ENCODE measurements at regions not wholly inside any gene's neighbourhood (a gene's known extent, or its start where the extent isn't known, plus 50 kb on each side); places are given as distances from the start of the nearest gene placed in this dataset.

DNA sequence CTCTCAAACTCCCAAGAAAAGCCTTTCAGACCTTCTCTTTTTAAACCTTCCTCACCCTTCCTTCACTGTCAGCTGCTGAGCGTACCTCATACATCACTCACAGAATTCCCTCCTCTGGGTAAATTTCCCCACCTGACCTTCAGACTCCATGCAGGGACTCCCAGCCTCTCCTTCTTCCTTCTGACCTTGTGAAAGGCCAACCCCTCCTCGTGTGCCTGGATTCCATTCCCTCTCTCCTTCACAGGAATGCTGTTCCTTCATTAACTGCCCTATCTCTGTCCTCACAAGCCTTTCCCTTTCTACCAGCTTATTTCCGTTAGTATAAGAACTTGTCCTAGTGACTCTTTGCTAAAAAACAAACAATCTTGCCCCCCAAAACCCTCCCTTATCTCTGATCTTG lies 69.7 kb upstream of the MME start:
- ATAC-seq (ENCODE audit: low read depth) (no peak), DNase-seq (no peak)
- H3K9me3 ChIP-seq (ENCODE audit: control extremely low read depth in 1 of 3, control insufficient read depth in 2 of 3, insufficient read depth in 1 of 3, low read length in 2 of 3) = peaks cover 0 to 1% (median 0%) of the 10 kb centered on the region in 3 donors
- Mint-ChIP-seq H3K9me3 (ENCODE audit: insufficient read depth) (no peaks in the 10 kb centered on the region), H3K27me3 (no peaks in the 10 kb centered on the region), H3K4me3 (no peak overlapping the region), H3K27ac (no peak overlapping the region), H3K4me1 (no peaks in the 10 kb centered on the region)
- no peaks in the 10 kb centered on the region for H3K36me3 ChIP-seq (replicated peaks in 1 of 2; ENCODE audit: control extremely low read depth in 1 of 2, control insufficient read depth in 1 of 2, extremely low read depth in 1 of 2, insufficient read depth in 2 of 2, low read length in 1 of 2)
- TF ChIP-seq, protein P1, sequence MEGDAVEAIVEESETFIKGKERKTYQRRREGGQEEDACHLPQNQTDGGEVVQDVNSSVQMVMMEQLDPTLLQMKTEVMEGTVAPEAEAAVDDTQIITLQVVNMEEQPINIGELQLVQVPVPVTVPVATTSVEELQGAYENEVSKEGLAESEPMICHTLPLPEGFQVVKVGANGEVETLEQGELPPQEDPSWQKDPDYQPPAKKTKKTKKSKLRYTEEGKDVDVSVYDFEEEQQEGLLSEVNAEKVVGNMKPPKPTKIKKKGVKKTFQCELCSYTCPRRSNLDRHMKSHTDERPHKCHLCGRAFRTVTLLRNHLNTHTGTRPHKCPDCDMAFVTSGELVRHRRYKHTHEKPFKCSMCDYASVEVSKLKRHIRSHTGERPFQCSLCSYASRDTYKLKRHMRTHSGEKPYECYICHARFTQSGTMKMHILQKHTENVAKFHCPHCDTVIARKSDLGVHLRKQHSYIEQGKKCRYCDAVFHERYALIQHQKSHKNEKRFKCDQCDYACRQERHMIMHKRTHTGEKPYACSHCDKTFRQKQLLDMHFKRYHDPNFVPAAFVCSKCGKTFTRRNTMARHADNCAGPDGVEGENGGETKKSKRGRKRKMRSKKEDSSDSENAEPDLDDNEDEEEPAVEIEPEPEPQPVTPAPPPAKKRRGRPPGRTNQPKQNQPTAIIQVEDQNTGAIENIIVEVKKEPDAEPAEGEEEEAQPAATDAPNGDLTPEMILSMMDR (IDR thresholded peaks at IDR 0.05) = no peak
- TF ChIP-seq EZH2 (IDR thresholded peaks at IDR 0.05; ENCODE audit: borderline replicate concordance, insufficient read depth, low read depth, low read length, poor library complexity, severe bottlenecking) = no peak
- no peaks in the 10 kb centered on the region for H3K79me2 ChIP-seq (ENCODE audit: control insufficient read depth, insufficient read depth, low read length)
- no peak overlapping the region for H3K4me2 ChIP-seq (replicated peaks; ENCODE audit: low read depth, low read length, poor library complexity, severe bottlenecking)
- H3K9ac ChIP-seq (ENCODE audit: low read length) = no peak overlapping the region
- H3K27me3 ChIP-seq (replicated peaks in 1 of 4; ENCODE audit: control extremely low read depth in 1 of 4, control insufficient read depth in 3 of 4, insufficient read depth in 4 of 4, low read length in 3 of 4) = no peaks in the 10 kb centered on the region
- intact Hi-C loops (cut with micrococcal nuclease) = no loop called here
- no peaks in the 10 kb centered on the region for H3K4me1 ChIP-seq (ENCODE audit: control insufficient read depth in 2 of 2, insufficient read depth in 2 of 2, low read length in 2 of 2)
- no peaks in the 10 kb centered on the region for H4K20me1 ChIP-seq (ENCODE audit: control insufficient read depth, insufficient read depth, low read length, poor library complexity, severe bottlenecking)
- 88% methylated on average over 2 of the region's 3 CpGs for WGBS (ENCODE audit: insufficient coverage)
- no peak overlapping the region for H3K27ac ChIP-seq (ENCODE audit: low read length in 2 of 2)
- no peak overlapping the region for H3K4me3 ChIP-seq (ENCODE audit: control extremely low read depth in 1 of 5, extremely low read depth in 1 of 5, insufficient read depth in 1 of 5, low read depth in 2 of 5, low read length in 4 of 5)
- CTCF ChIA-PET = no interaction called here
- H2AFZ ChIP-seq (ENCODE audit: insufficient read depth, low read depth, low read length, poor library complexity, severe bottlenecking) = no peak overlapping the region
- POLR2A ChIA-PET = no interaction called here

DNA sequence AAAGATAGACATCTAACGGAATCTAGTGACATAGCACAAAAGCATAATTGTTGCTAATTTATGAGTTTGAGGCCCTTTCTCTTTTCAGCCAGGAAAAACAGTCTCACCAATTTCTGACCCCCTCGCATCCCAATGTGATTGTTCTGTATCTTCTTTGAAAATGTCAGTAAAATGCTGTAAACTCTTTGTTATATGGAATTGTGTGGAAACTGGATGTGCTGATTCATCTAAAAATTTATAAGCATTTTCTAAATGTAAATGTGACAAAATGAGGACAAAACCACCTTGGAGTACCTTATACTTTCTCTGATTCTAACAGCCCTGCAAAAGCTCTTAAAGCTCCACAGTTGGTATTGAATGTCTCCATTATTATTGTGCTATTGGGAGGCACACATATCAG lies 70.9 kb upstream of the MME start:
- Mint-ChIP-seq H3K4me3 (no peak overlapping the region), H3K27ac (no peak overlapping the region), H3K27me3 (no peaks in the 10 kb centered on the region), H3K9me3 (ENCODE audit: insufficient read depth) (no peaks in the 10 kb centered on the region), H3K4me1 (no peaks in the 10 kb centered on the region)
- Histone ChIP-seq H3K9ac (ENCODE audit: low read length) (no peak overlapping the region), H3K9me3 (ENCODE audit: control extremely low read depth in 1 of 3, control insufficient read depth in 2 of 3, insufficient read depth in 1 of 3, low read length in 2 of 3) (peaks cover 0 to 5% (median 1%) of the 10 kb centered on the region in 3 donors), H3K4me1 (ENCODE audit: control insufficient read depth in 2 of 2, insufficient read depth in 2 of 2, low read length in 2 of 2) (no peaks in the 10 kb centered on the region), H3K4me3 (ENCODE audit: control extremely low read depth in 1 of 5, extremely low read depth in 1 of 5, insufficient read depth in 1 of 5, low read depth in 2 of 5, low read length in 4 of 5) (no peak overlapping the region), H3K79me2 (ENCODE audit: control insufficient read depth, insufficient read depth, low read length) (no peaks in the 10 kb centered on the region), H3K27me3 (replicated peaks in 1 of 4; ENCODE audit: control extremely low read depth in 1 of 4, control insufficient read depth in 3 of 4, insufficient read depth in 4 of 4, low read length in 3 of 4) (no peaks in the 10 kb centered on the region), H3K36me3 (replicated peaks in 1 of 2; ENCODE audit: control extremely low read depth in 1 of 2, control insufficient read depth in 1 of 2, extremely low read depth in 1 of 2, insufficient read depth in 2 of 2, low read length in 1 of 2) (no peaks in the 10 kb centered on the region), H3K27ac (ENCODE audit: low read length in 2 of 2) (no peak overlapping the region), H2AFZ (ENCODE audit: insufficient read depth, low read depth, low read length, poor library complexity, severe bottlenecking) (no peak overlapping the region), H4K20me1 (ENCODE audit: control insufficient read depth, insufficient read depth, low read length, poor library complexity, severe bottlenecking) (no peaks in the 10 kb centered on the region), H3K4me2 (replicated peaks; ENCODE audit: low read depth, low read length, poor library complexity, severe bottlenecking) (no peak overlapping the region)
- CTCF ChIA-PET = no interaction called here
- POLR2A ChIA-PET = no interaction called here
- intact Hi-C loops (cut with micrococcal nuclease) = no loop called here
- TF ChIP-seq, protein P1 (IDR thresholded peaks at IDR 0.05) = no peak
- no peak for TF ChIP-seq EZH2 (IDR thresholded peaks at IDR 0.05; ENCODE audit: borderline replicate concordance, insufficient read depth, low read depth, low read length, poor library complexity, severe bottlenecking)
- DNase-seq = no peak
- ATAC-seq (ENCODE audit: low read depth) = no peak
- WGBS (ENCODE audit: insufficient coverage) = no CpG with 5 or more reads among the region's 2 CpGs

Data from B cell (primary cell).